D721Med (cell line): ENCODE measurements at regions not wholly inside any gene's neighbourhood (a gene's known extent, or its start where the extent isn't known, plus 50 kb on each side); places are given as distances from the start of the nearest gene placed in this dataset.

Experiments
- DNase-seq: peaks from one replicate; pipeline ENCODE4 v3.0.0; 2011; ENCODE audit warnings: low spot score; ENCODE audit not compliant: insufficient read length
- FAIRE-seq: peaks from 2 replicates; lab custom pipeline; 2011; peaks lifted over from hg19 to GRCh38; lab: Jason Lieb, UNC
- TF ChIP-seq, protein P1 (sequence below): IDR thresholded peaks from 2 replicates; pipeline ENCODE4 v1.5.1; 2012; ENCODE audit warnings: mild to moderate bottlenecking, control low read depth; ENCODE audit not compliant: insufficient read depth; ENCODE audit errors: missing control alignments

DNA sequence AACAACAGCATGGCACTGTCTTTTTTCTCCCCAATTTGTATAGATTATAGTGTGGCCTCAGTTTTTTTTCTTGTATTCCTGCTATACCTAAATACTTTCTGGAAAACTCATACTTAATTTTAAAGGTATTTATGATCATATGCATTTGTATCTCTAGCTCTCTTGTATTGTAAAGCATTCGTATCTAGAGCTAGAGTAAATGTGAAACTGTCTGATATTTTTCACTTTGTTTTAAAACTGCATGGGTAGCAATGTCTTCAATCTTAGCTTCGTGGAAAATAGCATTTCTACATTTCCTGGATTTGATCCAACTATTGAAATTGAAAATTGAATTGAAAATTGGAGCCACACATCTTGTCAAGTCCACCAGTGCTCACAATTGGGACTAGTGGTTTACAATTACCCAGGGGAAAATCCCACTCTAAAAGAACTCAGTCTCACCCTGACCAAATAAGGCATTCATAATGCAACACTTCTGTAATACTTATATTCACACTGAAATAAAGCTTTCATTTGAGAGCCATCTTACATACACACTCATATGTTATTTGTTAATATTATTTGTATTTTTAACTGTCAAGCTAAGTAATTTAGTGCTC is 51.3 kb upstream of the KLF6 start:
- TF ChIP-seq, protein P1, sequence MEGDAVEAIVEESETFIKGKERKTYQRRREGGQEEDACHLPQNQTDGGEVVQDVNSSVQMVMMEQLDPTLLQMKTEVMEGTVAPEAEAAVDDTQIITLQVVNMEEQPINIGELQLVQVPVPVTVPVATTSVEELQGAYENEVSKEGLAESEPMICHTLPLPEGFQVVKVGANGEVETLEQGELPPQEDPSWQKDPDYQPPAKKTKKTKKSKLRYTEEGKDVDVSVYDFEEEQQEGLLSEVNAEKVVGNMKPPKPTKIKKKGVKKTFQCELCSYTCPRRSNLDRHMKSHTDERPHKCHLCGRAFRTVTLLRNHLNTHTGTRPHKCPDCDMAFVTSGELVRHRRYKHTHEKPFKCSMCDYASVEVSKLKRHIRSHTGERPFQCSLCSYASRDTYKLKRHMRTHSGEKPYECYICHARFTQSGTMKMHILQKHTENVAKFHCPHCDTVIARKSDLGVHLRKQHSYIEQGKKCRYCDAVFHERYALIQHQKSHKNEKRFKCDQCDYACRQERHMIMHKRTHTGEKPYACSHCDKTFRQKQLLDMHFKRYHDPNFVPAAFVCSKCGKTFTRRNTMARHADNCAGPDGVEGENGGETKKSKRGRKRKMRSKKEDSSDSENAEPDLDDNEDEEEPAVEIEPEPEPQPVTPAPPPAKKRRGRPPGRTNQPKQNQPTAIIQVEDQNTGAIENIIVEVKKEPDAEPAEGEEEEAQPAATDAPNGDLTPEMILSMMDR = no peak
- DNase-seq = no peak
- FAIRE-seq = peak; percentile 61

DNA sequence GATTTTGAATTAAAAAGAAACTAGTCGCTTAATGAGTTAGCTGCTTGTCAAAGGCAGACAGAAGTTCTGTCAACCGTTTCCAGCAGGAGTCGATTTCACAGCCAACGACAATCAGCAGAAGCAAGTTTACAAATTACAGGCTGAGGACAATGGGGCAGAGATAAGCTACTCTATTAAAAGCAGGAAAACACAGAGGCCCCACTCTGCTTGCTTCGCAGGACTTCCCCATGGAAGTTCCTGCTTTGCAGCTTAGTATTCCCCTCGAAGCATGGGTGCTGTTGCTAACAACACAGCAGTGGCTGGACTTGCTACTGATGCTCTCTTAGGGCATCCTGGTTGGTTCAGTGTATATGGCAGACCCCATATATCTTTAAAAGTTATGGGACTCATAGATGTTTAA is 50.8 kb upstream of the KLF6 start:
- DNase-seq = no peak
- TF ChIP-seq, protein P1 = no peak
- FAIRE-seq = no peak

DNA sequence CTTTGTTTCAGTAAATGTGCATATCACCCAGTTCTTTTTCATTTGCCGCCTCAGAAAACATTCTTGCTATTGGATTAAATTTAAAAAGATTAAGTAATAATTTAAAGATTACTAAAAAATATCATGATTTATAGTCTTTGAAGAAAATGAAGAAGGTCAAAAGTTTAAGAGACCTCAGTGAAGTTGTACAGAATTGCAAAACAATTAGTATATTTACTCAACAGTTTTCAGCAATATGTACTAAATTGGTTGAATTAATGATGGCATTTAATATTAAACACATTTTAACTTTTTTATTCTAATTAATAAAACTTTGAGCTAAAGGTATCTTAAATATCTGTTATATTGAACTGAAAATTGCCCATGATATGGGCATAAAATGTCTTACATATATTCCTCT is 49.9 kb upstream of the KLF6 start:
- TF ChIP-seq, protein P1 = no peak
- DNase-seq = no peak
- FAIRE-seq = no peak
